ENCODE measurements at regions not wholly inside any gene's neighbourhood (a gene's known extent, or its start where the extent isn't known, plus 50 kb on each side); places are given as distances from the start of the nearest gene placed in this dataset.

- TF ChIP-seq ETS1 (IDR thresholded peaks at IDR 0.05) (no peak), ZNF331 (CRISPR knock-in tag; IDR thresholded peaks at IDR 0.05; ENCODE audit: low read depth) (no peak), JUNB (IDR thresholded peaks at IDR 0.05; ENCODE audit: unreplicated experiment) (no peak), NANOG (IDR thresholded peaks at IDR 0.05; ENCODE audit: borderline replicate concordance) (no peak), EZH2phosphoT487 (IDR thresholded peaks at IDR 0.05; ENCODE audit: unreplicated experiment) (no peak), POLR2AphosphoS5 (IDR thresholded peaks at IDR 0.05; ENCODE audit: low read depth) (no peak)
- TF ChIP-seq, protein P1, sequence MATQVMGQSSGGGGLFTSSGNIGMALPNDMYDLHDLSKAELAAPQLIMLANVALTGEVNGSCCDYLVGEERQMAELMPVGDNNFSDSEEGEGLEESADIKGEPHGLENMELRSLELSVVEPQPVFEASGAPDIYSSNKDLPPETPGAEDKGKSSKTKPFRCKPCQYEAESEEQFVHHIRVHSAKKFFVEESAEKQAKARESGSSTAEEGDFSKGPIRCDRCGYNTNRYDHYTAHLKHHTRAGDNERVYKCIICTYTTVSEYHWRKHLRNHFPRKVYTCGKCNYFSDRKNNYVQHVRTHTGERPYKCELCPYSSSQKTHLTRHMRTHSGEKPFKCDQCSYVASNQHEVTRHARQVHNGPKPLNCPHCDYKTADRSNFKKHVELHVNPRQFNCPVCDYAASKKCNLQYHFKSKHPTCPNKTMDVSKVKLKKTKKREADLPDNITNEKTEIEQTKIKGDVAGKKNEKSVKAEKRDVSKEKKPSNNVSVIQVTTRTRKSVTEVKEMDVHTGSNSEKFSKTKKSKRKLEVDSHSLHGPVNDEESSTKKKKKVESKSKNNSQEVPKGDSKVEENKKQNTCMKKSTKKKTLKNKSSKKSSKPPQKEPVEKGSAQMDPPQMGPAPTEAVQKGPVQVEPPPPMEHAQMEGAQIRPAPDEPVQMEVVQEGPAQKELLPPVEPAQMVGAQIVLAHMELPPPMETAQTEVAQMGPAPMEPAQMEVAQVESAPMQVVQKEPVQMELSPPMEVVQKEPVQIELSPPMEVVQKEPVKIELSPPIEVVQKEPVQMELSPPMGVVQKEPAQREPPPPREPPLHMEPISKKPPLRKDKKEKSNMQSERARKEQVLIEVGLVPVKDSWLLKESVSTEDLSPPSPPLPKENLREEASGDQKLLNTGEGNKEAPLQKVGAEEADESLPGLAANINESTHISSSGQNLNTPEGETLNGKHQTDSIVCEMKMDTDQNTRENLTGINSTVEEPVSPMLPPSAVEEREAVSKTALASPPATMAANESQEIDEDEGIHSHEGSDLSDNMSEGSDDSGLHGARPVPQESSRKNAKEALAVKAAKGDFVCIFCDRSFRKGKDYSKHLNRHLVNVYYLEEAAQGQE (IDR thresholded peaks at IDR 0.05; ENCODE audit: unreplicated experiment) = no peak
Observed at GRCh38 chr7:156145996-156146395, 333.7 kb upstream of the SHH start (continued).

- no peak overlapping the region for H3K4me2 ChIP-seq
- H3K36me3 Mint-ChIP-seq (ENCODE audit: low read depth) = no peaks in the 10 kb centered on the region
- TF ChIP-seq STAT1 (IDR thresholded peaks at IDR 0.05; ENCODE audit: unreplicated experiment) = no peak
- TF ChIP-seq NANOG (IDR thresholded peaks at IDR 0.05; ENCODE audit: borderline replicate concordance) = no peak
- no peak for TF ChIP-seq ZNF114 (CRISPR knock-in tag; IDR thresholded peaks at IDR 0.05)
- TF ChIP-seq CTCF (conservative IDR thresholded peaks at IDR 0.05; ENCODE audit: low read depth in 2 of 2) = no peak
- no peak for TF ChIP-seq EZH2 (IDR thresholded peaks at IDR 0.05; ENCODE audit: low read depth, unreplicated experiment)
- TF ChIP-seq, protein P1 (IDR thresholded peaks at IDR 0.05; ENCODE audit: unreplicated experiment) = no peak
- no peak for TF ChIP-seq EZH2phosphoT487 (IDR thresholded peaks at IDR 0.05; ENCODE audit: unreplicated experiment)
- no peak for TF ChIP-seq ZNF331 (CRISPR knock-in tag; IDR thresholded peaks at IDR 0.05; ENCODE audit: low read depth)
- no peak for TF ChIP-seq CREB1 (CRISPR knock-in tag; IDR thresholded peaks at IDR 0.05; ENCODE audit: low read depth)
- TF ChIP-seq JUNB (IDR thresholded peaks at IDR 0.05; ENCODE audit: unreplicated experiment) = no peak
- no peak for TF ChIP-seq ETS1 (IDR thresholded peaks at IDR 0.05)
- no peak for TF ChIP-seq POLR2AphosphoS5 (IDR thresholded peaks at IDR 0.05; ENCODE audit: low read depth)
Observed at GRCh38 chr7:156145184-156145583, 332.9 kb upstream of the SHH start.

More at GRCh38 chr7:156145184-156145583, 332.9 kb upstream of the SHH start:
- no peaks in the 10 kb centered on the region for H3K9me2 ChIP-seq (ENCODE audit: insufficient read depth)
- Mint-ChIP-seq H3K27me3 (ENCODE audit: insufficient read depth, low read depth, poor library complexity) (peaks cover 2% of the 10 kb centered on the region), H3K4me3 (no peak overlapping the region), H3K4me1 (peaks cover 2% of the 10 kb centered on the region; the same call in 2 of the 3 replicates), H3K27ac (no peak overlapping the region), H3K9me3 (no peaks in the 10 kb centered on the region)
- no peak overlapping the region for H2AFZ ChIP-seq
- H3K27ac ChIP-seq (ENCODE audit: low read depth) = no peak overlapping the region
- no peaks in the 10 kb centered on the region for H4K20me1 ChIP-seq (replicated peaks; ENCODE audit: insufficient read depth)
- H3F3A ChIP-seq (replicated peaks; ENCODE audit: low read depth) = no peaks in the 10 kb centered on the region
- no peaks in the 10 kb centered on the region for H3K36me3 ChIP-seq (ENCODE audit: insufficient read depth)
- ATAC-seq = no peak
- no peaks in the 10 kb centered on the region for H3K4me1 ChIP-seq (ENCODE audit: insufficient read depth)
- H3K27me3 ChIP-seq (ENCODE audit: insufficient read depth) = no peaks in the 10 kb centered on the region
- H3K4me3 ChIP-seq = no peak overlapping the region
- no peak for DNase-seq (ENCODE audit: low spot score)
- no peaks in the 10 kb centered on the region for H3K79me2 ChIP-seq (replicated peaks; ENCODE audit: insufficient read depth)

All from GM23338 (cell line).